B cell (primary cell): ENCODE measurements at regions not wholly inside any gene's neighbourhood (a gene's known extent, or its start where the extent isn't known, plus 50 kb on each side); places are given as distances from the start of the nearest gene placed in this dataset.

Experiments
- ATAC-seq: fragments of 200-7000 bp; cut with Tn5 transposase; one replicate; pipeline ENCODE4 v1.10.0; 2021; ENCODE audit warnings: low read depth, mild to moderate bottlenecking, moderate number of reproducible peaks, moderate library complexity
- CTCF ChIA-PET: fragments of 350-600 bp; sonication (Branson Sonifier 250); formaldehyde crosslinking; loops from one replicate; lab custom pipeline; 2021; ENCODE audit warnings: antibody characterized with exemption, inconsistent platforms; lab: Charles Lee
- POLR2A ChIA-PET: fragments of 350-600 bp; sonication (Branson Sonifier 250); formaldehyde crosslinking; loops from one replicate; lab custom pipeline; 2021; ENCODE audit warnings: antibody characterized with exemption; lab: Charles Lee
- DNase-seq: peaks from one replicate; pipeline ENCODE4 v3.0.0; 2013
- H2AFZ ChIP-seq: 2 replicates; pipeline ENCODE4 v1.6.1; 2012; ENCODE audit warnings: mild to moderate bottlenecking, low read depth, low read length; ENCODE audit not compliant: insufficient read depth, poor library complexity, severe bottlenecking
- H3K27ac ChIP-seq, 2 donors: 1 replicate in 1 of 2; 2 replicates in 1 of 2; pipeline ENCODE4 v1.5.1; 2012 to 2013; ENCODE audit warnings: low read length in 2 of 2, mild to moderate bottlenecking in 2 of 2, moderate library complexity in 1 of 2
- H3K27me3 ChIP-seq, 4 experiments: fragments of 200-600 bp in 1 of 4; sonication (generic) in 1 of 4; replicated peaks in 1 of 4; 1 replicate in 2 of 4; 2 replicates in 2 of 4; pipeline versions ENCODE4 v1.6.1 to v1.7.0; 2013 to 2016; ENCODE audit warnings: low read length in 3 of 4, mild to moderate bottlenecking in 2 of 4, mixed read lengths in 1 of 4, moderate library complexity in 1 of 4; ENCODE audit not compliant: insufficient read depth in 4 of 4, control insufficient read depth in 3 of 4; ENCODE audit errors: control extremely low read depth in 1 of 4
- H3K36me3 ChIP-seq, 2 experiments: replicated peaks in 1 of 2; 1 replicate in 1 of 2; 2 replicates in 1 of 2; pipeline versions ENCODE4 v1.6.1 to v1.7.1; 2013; ENCODE audit warnings: low read length in 1 of 2; ENCODE audit not compliant: insufficient read depth in 2 of 2, control insufficient read depth in 1 of 2; ENCODE audit errors: control extremely low read depth in 1 of 2, extremely low read depth in 1 of 2
- H3K4me1 ChIP-seq, 2 donors: fragments of 200-600 bp in 1 of 2; sonication (generic) in 1 of 2; 1 replicate in 1 of 2; 2 replicates in 1 of 2; pipeline versions ENCODE4 v1.5.1 to v1.6.1; 2013 to 2017; ENCODE audit warnings: low read length in 2 of 2; ENCODE audit not compliant: control insufficient read depth in 2 of 2, insufficient read depth in 2 of 2
- H3K4me2 ChIP-seq: replicated peaks from 2 replicates; pipeline ENCODE3; 2012; ENCODE audit warnings: mild to moderate bottlenecking, low read depth, low read length; ENCODE audit not compliant: poor library complexity, severe bottlenecking
- H3K4me3 ChIP-seq, 5 experiments: fragments of 200-600 bp in 1 of 5; sonication (generic) in 1 of 5; 1 replicate in 3 of 5; 2 replicates in 2 of 5; pipeline versions ENCODE4 v1.5.1 to v1.7.0; 2011 to 2016; ENCODE audit warnings: low read length in 4 of 5, mild to moderate bottlenecking in 4 of 5, low read depth in 2 of 5, control low read depth in 1 of 5, moderate library complexity in 1 of 5; ENCODE audit not compliant: insufficient read depth in 1 of 5; ENCODE audit errors: control extremely low read depth in 1 of 5, extremely low read depth in 1 of 5
- H3K79me2 ChIP-seq: fragments of 200-600 bp; sonication (generic); one replicate; pipeline ENCODE4 v1.6.0; 2016; ENCODE audit warnings: low read length; ENCODE audit not compliant: control insufficient read depth, insufficient read depth
- H3K9ac ChIP-seq: fragments of 200-600 bp; sonication (generic); 2 replicates; pipeline ENCODE4 v1.6.1; 2017; ENCODE audit warnings: mild to moderate bottlenecking, low read length, moderate library complexity
- H3K9me3 ChIP-seq, 3 donors: one replicate each; pipeline versions ENCODE4 v1.6.1 to v1.7.1; 2013; ENCODE audit warnings: low read length in 2 of 3; ENCODE audit not compliant: control insufficient read depth in 2 of 3, insufficient read depth in 1 of 3; ENCODE audit errors: control extremely low read depth in 1 of 3
- H4K20me1 ChIP-seq: 2 replicates; pipeline ENCODE4 v1.6.0; 2012; ENCODE audit warnings: mild to moderate bottlenecking, low read length; ENCODE audit not compliant: insufficient read depth, control insufficient read depth, poor library complexity, severe bottlenecking
- H3K27ac Mint-ChIP-seq: one replicate; pipeline ENCODE4 v1.8.0; 2021; ENCODE audit warnings: mixed read lengths
- H3K27me3 Mint-ChIP-seq: one replicate; pipeline ENCODE4 v1.8.0; 2021; ENCODE audit warnings: mixed read lengths
- H3K4me1 Mint-ChIP-seq: one replicate; pipeline ENCODE4 v1.8.0; 2021; ENCODE audit warnings: mixed read lengths
- H3K4me3 Mint-ChIP-seq: one replicate; pipeline ENCODE4 v1.8.0; 2021; ENCODE audit warnings: mixed read lengths
- H3K9me3 Mint-ChIP-seq: one replicate; pipeline ENCODE4 v1.8.0; 2022; ENCODE audit warnings: mixed read lengths; ENCODE audit not compliant: insufficient read depth
- CTCF ChIP-seq: fragments of 200-600 bp; IDR thresholded peaks from one replicate; pipeline ENCODE4 v1.8.0; 2022; ENCODE audit warnings: antibody characterized with exemption, mild to moderate bottlenecking
- EZH2 ChIP-seq: IDR thresholded peaks from 2 replicates; pipeline ENCODE4 v1.6.1; 2012; ENCODE audit warnings: borderline replicate concordance, low read depth, mild to moderate bottlenecking, moderate library complexity, low read length; ENCODE audit not compliant: insufficient read depth, poor library complexity, severe bottlenecking
- WGBS: methylation state at CpG from one replicate; pipeline ENCODE4 v1.1.5; 2013; ENCODE audit warnings: missing lambda C conversion rate; ENCODE audit not compliant: insufficient coverage; 5-methylcytosine and 5-hydroxymethylcytosine counted together
- intact Hi-C: fragments of 100-400 bp; cut with micrococcal nuclease; formaldehyde crosslinking; loops from one replicate; pipeline ENCODE4 v1.10.0; 2022

DNA sequence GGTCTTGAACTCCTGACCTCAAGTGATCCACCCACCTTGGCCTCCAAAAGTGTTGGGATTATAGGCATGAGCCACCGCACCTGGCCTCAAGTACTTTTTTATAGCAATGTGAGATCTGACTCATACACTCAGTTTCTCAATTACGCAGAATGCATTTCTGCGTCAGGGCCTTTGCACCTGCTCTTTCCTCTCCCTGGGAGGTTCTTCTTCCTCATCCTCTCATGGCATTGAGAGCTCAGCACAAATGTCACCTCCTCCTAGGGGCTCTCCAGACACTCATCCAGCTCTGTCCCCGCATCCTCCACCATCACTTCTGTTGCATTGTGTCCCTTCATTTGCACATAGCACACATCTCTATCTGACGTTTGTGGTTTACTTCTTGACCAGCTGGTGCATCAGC lies 418.8 kb downstream of the PTPRU start:
- no peak for DNase-seq
- no peak overlapping the region for H3K9ac ChIP-seq
- no peaks in the 10 kb centered on the region for H3K4me1 ChIP-seq
- ChIA-PET POLR2A (no interaction called here), CTCF (no interaction called here)
- no peaks in the 10 kb centered on the region for H3K79me2 ChIP-seq
- ATAC-seq, result no peak
- H3K4me2 ChIP-seq, result no peak overlapping the region
- peaks cover 12% of the 10 kb centered on the region for H3K27me3 Mint-ChIP-seq
- H3K9me3 Mint-ChIP-seq, result peaks cover 3% of the 10 kb centered on the region
- no peaks in the 10 kb centered on the region for H4K20me1 ChIP-seq
- no peaks in the 10 kb centered on the region for H3K36me3 ChIP-seq
- intact Hi-C loops, result no loop called here
- WGBS, result 88% methylated on average over 5 of the region's 5 CpGs
- no peak overlapping the region for H3K27ac Mint-ChIP-seq
- no peak overlapping the region for H2AFZ ChIP-seq
- peaks cover 0 to 7% (median 0%) of the 10 kb centered on the region in 3 donors for H3K9me3 ChIP-seq
- H3K27me3 ChIP-seq, result no peaks in the 10 kb centered on the region
- H3K4me3 ChIP-seq, result no peak overlapping the region
- TF ChIP-seq EZH2, result no peak
- no peak for TF ChIP-seq CTCF
- H3K4me1 Mint-ChIP-seq, result no peaks in the 10 kb centered on the region
- H3K27ac ChIP-seq, result no peak overlapping the region
- no peak overlapping the region for H3K4me3 Mint-ChIP-seq

DNA sequence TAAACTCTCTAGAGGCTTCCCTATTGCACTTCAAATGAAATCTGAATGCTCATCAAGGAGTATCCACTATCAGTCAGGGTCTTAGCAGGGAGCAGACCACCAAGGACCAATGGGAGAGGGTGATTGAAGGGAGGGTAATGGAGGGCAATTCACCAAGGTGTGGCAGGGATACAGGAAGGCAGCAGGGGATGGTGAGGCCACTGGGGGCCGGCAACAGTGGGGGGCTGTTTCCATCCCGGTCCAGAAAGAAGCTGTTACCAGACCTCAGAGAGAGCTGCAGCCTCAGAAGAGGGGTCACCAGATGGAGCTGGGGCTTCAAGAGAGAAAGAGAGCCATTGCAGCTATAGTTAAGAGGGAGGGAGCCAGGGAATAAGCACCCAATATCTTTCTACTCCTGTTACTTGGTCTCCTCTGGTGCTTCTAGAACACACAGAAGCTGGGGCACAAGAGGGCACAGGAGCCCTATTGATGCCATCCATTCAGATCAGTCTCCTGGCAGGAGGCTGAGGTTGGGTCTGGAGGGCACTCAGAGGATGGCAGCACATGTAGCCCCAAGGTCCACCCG lies 417.6 kb downstream of the PTPRU start:
- CTCF ChIA-PET, result no interaction called here
- H3K27me3 Mint-ChIP-seq, result peaks cover 19% of the 10 kb centered on the region
- no peak overlapping the region for H3K4me2 ChIP-seq
- H3K4me3 Mint-ChIP-seq, result no peak overlapping the region
- H3K4me1 Mint-ChIP-seq, result no peaks in the 10 kb centered on the region
- no peak overlapping the region for H3K27ac ChIP-seq
- TF ChIP-seq CTCF (no peak), EZH2 (no peak)
- POLR2A ChIA-PET, result no interaction called here
- ATAC-seq, result no peak
- no peaks in the 10 kb centered on the region for H3K79me2 ChIP-seq
- no peaks in the 10 kb centered on the region for H3K27me3 ChIP-seq
- DNase-seq, result no peak
- H3K4me3 ChIP-seq, result no peak overlapping the region
- H2AFZ ChIP-seq, result no peak overlapping the region
- no peaks in the 10 kb centered on the region for H4K20me1 ChIP-seq
- no peak overlapping the region for H3K9ac ChIP-seq
- H3K4me1 ChIP-seq, result no peaks in the 10 kb centered on the region
- no peaks in the 10 kb centered on the region for H3K36me3 ChIP-seq
- H3K9me3 ChIP-seq, result peaks cover 0 to 9% (median 0%) of the 10 kb centered on the region in 3 donors
- peaks cover 3% of the 10 kb centered on the region for H3K9me3 Mint-ChIP-seq
- H3K27ac Mint-ChIP-seq, result no peak overlapping the region
- WGBS, result 54% methylated on average over 2 of the region's 3 CpGs
- intact Hi-C loops, result no loop called here
